ENCODE measurements at regions not wholly inside any gene's neighbourhood (a gene's known extent, or its start where the extent isn't known, plus 50 kb on each side); places are given as distances from the start of the nearest gene placed in this dataset.

- no peak for DNase-seq (ENCODE audit: low spot score)
- Mint-ChIP-seq H3K27ac (ENCODE audit: unreplicated experiment) (no peak overlapping the region), H3K36me3 (ENCODE audit: low read depth, unreplicated experiment) (no peaks in the 10 kb centered on the region), H3K9me3 (ENCODE audit: unreplicated experiment) (no peaks in the 10 kb centered on the region), H3K4me1 (ENCODE audit: unreplicated experiment) (no peaks in the 10 kb centered on the region), H3K4me3 (ENCODE audit: unreplicated experiment) (no peak overlapping the region), H3K27me3 (ENCODE audit: unreplicated experiment) (no peaks in the 10 kb centered on the region)
- no peak for TF ChIP-seq CTCF (IDR thresholded peaks at IDR 0.05; ENCODE audit: unreplicated experiment)
Measured at GRCh38 chr16:55929181-55929580, 54.0 kb upstream of the CES5A start.

GRCh38 chr16:55925242-55925641 is 50.1 kb upstream of the CES5A start:
- Mint-ChIP-seq H3K27ac (ENCODE audit: unreplicated experiment) (no peak overlapping the region), H3K9me3 (ENCODE audit: unreplicated experiment) (no peaks in the 10 kb centered on the region), H3K4me1 (ENCODE audit: unreplicated experiment) (no peaks in the 10 kb centered on the region), H3K36me3 (ENCODE audit: low read depth, unreplicated experiment) (no peaks in the 10 kb centered on the region), H3K27me3 (ENCODE audit: unreplicated experiment) (no peaks in the 10 kb centered on the region), H3K4me3 (ENCODE audit: unreplicated experiment) (no peak overlapping the region)
- DNase-seq (ENCODE audit: low spot score) = no peak
- TF ChIP-seq CTCF (IDR thresholded peaks at IDR 0.05; ENCODE audit: unreplicated experiment) = no peak
